ENCODE measurements at regions not wholly inside any gene's neighbourhood (a gene's known extent, or its start where the extent isn't known, plus 50 kb on each side); places are given as distances from the start of the nearest gene placed in this dataset.

DNA sequence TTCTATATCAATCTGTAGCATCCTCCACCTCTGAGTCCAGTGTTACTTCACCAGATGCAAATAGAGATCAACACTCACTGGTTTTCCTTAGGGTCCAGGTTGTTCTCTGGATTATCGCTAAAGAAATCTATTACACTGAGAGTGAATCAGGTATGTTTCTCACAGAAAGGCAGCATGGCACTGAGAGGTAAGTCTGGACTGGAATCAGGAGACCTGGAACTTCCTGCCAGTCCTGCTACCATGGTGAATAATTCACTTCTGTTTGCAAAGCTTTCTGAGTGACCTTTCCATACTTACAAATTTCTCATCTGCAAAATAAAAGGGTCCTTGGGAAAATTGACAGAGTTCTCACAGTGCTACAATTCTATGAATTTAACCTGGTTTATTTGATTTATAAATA lies 1583.3 kb downstream of the MRPL39 start:
- TF ChIP-seq CTCF (IDR thresholded peaks at IDR 0.05; ENCODE audit: low read depth, low read length, missing input control) (no peak), FOXA1 (IDR thresholded peaks at IDR 0.05) (no peak), YY1 (IDR thresholded peaks at IDR 0.05) (no peak), RXRA (IDR thresholded peaks at IDR 0.05) (no peak), TAF1 (conservative IDR thresholded peaks at IDR 0.05) (no peak), SP1 (IDR thresholded peaks at IDR 0.05) (no peak)
- TF ChIP-seq, protein P1, sequence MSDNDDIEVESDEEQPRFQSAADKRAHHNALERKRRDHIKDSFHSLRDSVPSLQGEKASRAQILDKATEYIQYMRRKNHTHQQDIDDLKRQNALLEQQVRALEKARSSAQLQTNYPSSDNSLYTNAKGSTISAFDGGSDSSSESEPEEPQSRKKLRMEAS (IDR thresholded peaks at IDR 0.05), result no peak
- TF ChIP-seq, protein P2, sequence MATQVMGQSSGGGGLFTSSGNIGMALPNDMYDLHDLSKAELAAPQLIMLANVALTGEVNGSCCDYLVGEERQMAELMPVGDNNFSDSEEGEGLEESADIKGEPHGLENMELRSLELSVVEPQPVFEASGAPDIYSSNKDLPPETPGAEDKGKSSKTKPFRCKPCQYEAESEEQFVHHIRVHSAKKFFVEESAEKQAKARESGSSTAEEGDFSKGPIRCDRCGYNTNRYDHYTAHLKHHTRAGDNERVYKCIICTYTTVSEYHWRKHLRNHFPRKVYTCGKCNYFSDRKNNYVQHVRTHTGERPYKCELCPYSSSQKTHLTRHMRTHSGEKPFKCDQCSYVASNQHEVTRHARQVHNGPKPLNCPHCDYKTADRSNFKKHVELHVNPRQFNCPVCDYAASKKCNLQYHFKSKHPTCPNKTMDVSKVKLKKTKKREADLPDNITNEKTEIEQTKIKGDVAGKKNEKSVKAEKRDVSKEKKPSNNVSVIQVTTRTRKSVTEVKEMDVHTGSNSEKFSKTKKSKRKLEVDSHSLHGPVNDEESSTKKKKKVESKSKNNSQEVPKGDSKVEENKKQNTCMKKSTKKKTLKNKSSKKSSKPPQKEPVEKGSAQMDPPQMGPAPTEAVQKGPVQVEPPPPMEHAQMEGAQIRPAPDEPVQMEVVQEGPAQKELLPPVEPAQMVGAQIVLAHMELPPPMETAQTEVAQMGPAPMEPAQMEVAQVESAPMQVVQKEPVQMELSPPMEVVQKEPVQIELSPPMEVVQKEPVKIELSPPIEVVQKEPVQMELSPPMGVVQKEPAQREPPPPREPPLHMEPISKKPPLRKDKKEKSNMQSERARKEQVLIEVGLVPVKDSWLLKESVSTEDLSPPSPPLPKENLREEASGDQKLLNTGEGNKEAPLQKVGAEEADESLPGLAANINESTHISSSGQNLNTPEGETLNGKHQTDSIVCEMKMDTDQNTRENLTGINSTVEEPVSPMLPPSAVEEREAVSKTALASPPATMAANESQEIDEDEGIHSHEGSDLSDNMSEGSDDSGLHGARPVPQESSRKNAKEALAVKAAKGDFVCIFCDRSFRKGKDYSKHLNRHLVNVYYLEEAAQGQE (IDR thresholded peaks at IDR 0.05), result no peak
